ENCODE measurements at regions not wholly inside any gene's neighbourhood (a gene's known extent, or its start where the extent isn't known, plus 50 kb on each side); places are given as distances from the start of the nearest gene placed in this dataset.

- no peak for TF ChIP-seq CTCF (conservative IDR thresholded peaks at IDR 0.05; ENCODE audit: low read depth, low read length)
- no peak for TF ChIP-seq EZH2 (IDR thresholded peaks at IDR 0.05; ENCODE audit: borderline replicate concordance, low read depth, low read length, poor library complexity, severe bottlenecking)
Measured at GRCh38 chr7:9127901-9128300, 694.5 kb downstream of the NXPH1 start.
